ENCODE measurements at regions not wholly inside any gene's neighbourhood (a gene's known extent, or its start where the extent isn't known, plus 50 kb on each side); places are given as distances from the start of the nearest gene placed in this dataset.

DNA sequence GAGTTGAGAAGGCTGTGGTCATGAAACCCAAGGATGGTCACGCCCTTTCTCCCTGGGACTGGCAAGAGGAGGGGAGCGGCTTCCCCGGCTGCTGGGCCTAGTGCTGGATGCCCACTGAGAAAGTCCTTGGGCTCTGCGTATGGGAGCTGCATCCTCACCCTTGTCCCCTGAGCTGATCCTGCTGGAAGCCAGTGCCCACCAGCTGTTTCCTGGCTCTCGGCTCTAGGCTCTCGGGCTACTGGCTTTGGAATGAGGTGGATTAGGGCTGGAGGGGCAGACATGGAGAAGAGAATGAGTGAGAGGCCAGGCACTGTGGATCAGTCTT lies 149.3 kb upstream of the PPP1R26 start:
- TF ChIP-seq, protein P1, sequence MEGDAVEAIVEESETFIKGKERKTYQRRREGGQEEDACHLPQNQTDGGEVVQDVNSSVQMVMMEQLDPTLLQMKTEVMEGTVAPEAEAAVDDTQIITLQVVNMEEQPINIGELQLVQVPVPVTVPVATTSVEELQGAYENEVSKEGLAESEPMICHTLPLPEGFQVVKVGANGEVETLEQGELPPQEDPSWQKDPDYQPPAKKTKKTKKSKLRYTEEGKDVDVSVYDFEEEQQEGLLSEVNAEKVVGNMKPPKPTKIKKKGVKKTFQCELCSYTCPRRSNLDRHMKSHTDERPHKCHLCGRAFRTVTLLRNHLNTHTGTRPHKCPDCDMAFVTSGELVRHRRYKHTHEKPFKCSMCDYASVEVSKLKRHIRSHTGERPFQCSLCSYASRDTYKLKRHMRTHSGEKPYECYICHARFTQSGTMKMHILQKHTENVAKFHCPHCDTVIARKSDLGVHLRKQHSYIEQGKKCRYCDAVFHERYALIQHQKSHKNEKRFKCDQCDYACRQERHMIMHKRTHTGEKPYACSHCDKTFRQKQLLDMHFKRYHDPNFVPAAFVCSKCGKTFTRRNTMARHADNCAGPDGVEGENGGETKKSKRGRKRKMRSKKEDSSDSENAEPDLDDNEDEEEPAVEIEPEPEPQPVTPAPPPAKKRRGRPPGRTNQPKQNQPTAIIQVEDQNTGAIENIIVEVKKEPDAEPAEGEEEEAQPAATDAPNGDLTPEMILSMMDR (IDR thresholded peaks at IDR 0.05), result no peak
- no peak for TF ChIP-seq POLR2A (IDR thresholded peaks at IDR 0.05)
- no peak for TF ChIP-seq POLR2AphosphoS5 (IDR thresholded peaks at IDR 0.05; ENCODE audit: insufficient read depth in 1 of 2, low read depth in 1 of 2)

All from vagina (tissue), 2 donors.